SU-DHL-6 (cell line): ENCODE measurements at regions not wholly inside any gene's neighbourhood (a gene's known extent, or its start where the extent isn't known, plus 50 kb on each side); places are given as distances from the start of the nearest gene placed in this dataset.

ENCODE experiments used
- H2AFZ ChIP-seq: fragments of 200-600 bp; sonication (generic); 2 replicates; pipeline ENCODE4 v1.6.1; 2014; ENCODE audit warnings: low read depth, mild to moderate bottlenecking, moderate library complexity, mixed read lengths, antibody characterized with exemption, low read length; ENCODE audit not compliant: severe bottlenecking
- H3F3A ChIP-seq: fragments of 200-600 bp; shearing (Covaris generic); 2 replicates; pipeline ENCODE4 v1.6.0; 2016; ENCODE audit warnings: antibody characterized with exemption, mild to moderate bottlenecking; ENCODE audit not compliant: insufficient read depth
- H3K27ac ChIP-seq: fragments of 200-600 bp; sonication (generic); 2 replicates; pipeline ENCODE4 v1.5.1; 2016; ENCODE audit warnings: low read depth, mild to moderate bottlenecking, low read length, moderate library complexity, mixed read lengths
- H3K27me3 ChIP-seq: fragments of 200-600 bp; sonication (generic), shearing (Covaris generic); 2 replicates; pipeline ENCODE4 v1.6.0; 2014; ENCODE audit warnings: mild to moderate bottlenecking, low read length
- H3K36me3 ChIP-seq: fragments of 200-600 bp; sonication (generic); 2 replicates; pipeline ENCODE4 v1.6.1; 2014; ENCODE audit warnings: mild to moderate bottlenecking, low read length, mixed read lengths
- H3K4me2 ChIP-seq: fragments of 300-600, 200-600 bp; shearing (Covaris generic), sonication (generic); 2 replicates; pipeline ENCODE4 v1.6.0; 2014; ENCODE audit warnings: low read length, low read depth, mild to moderate bottlenecking; ENCODE audit not compliant: poor library complexity, severe bottlenecking
- H3K4me3 ChIP-seq: fragments of 200-600 bp; sonication (generic); 2 replicates; pipeline ENCODE4 v1.5.1; 2014; ENCODE audit warnings: antibody characterized with exemption, low read length, mild to moderate bottlenecking, mixed read lengths; ENCODE audit not compliant: insufficient read depth, poor library complexity, severe bottlenecking
- H3K79me2 ChIP-seq: fragments of 200-600 bp; sonication (generic); 2 replicates; pipeline ENCODE4 v1.6.1; 2014; ENCODE audit warnings: mild to moderate bottlenecking, low read length, moderate library complexity; ENCODE audit not compliant: insufficient read depth
- H3K9ac ChIP-seq: fragments of 200-600 bp; sonication (generic); 2 replicates; pipeline ENCODE4 v1.7.0; 2014; ENCODE audit warnings: mild to moderate bottlenecking, low read length
- H3K9me2 ChIP-seq: fragments of 200-600 bp; sonication (generic); replicated peaks from 2 replicates; pipeline ENCODE4 v1.6.1; 2014; ENCODE audit warnings: low read length; ENCODE audit not compliant: insufficient read depth
- H3K9me3 ChIP-seq: fragments of 200-600 bp; sonication (generic); 2 replicates; pipeline ENCODE4 v1.6.1; 2014; ENCODE audit warnings: low read length, mixed read lengths; ENCODE audit not compliant: insufficient read depth
- H4K20me1 ChIP-seq: fragments of 200-600 bp; sonication (generic); 2 replicates; pipeline ENCODE4 v1.6.1; 2014; ENCODE audit warnings: low read depth, mild to moderate bottlenecking, antibody characterized with exemption, low read length, moderate library complexity, mixed read lengths
- CTCF ChIP-seq: fragments of 200-600 bp; sonication (generic); IDR thresholded peaks from one replicate; pipeline ENCODE4 v1.5.1; 2017; ENCODE audit warnings: antibody characterized with exemption, mild to moderate bottlenecking, low read length, moderate library complexity; ENCODE audit not compliant: insufficient read depth, poor library complexity, severe bottlenecking
- EZH2phosphoT487 ChIP-seq: fragments of 200-600 bp; sonication (generic), shearing (Covaris generic); conservative IDR thresholded peaks from 2 replicates; pipeline ENCODE4 v1.6.1; 2018; ENCODE audit warnings: mild to moderate bottlenecking, antibody characterized with exemption, low read length, moderate library complexity, mixed read lengths

GRCh38 chr1:29428280-29428615, 191.9 kb downstream of the PTPRU start:
- no peak overlapping the region for H3K4me2 ChIP-seq
- no peak overlapping the region for H3K4me3 ChIP-seq
- H3F3A ChIP-seq: no peaks in the 10 kb centered on the region
- H3K9me2 ChIP-seq: no peaks in the 10 kb centered on the region
- no peak overlapping the region for H3K9ac ChIP-seq
- TF ChIP-seq CTCF: no peak
- TF ChIP-seq EZH2phosphoT487: no peak
- no peaks in the 10 kb centered on the region for H4K20me1 ChIP-seq
- no peak overlapping the region for H3K27ac ChIP-seq
- no peaks in the 10 kb centered on the region for H3K9me3 ChIP-seq
- H3K27me3 ChIP-seq: no peaks in the 10 kb centered on the region
- H3K36me3 ChIP-seq: no peaks in the 10 kb centered on the region
- no peaks in the 10 kb centered on the region for H3K79me2 ChIP-seq
- no peak overlapping the region for H2AFZ ChIP-seq

- Histone ChIP-seq H3K9me3 (no peaks in the 10 kb centered on the region), H3K36me3 (no peaks in the 10 kb centered on the region), H4K20me1 (no peaks in the 10 kb centered on the region), H3K79me2 (no peaks in the 10 kb centered on the region), H3K27ac (no peak overlapping the region), H3K27me3 (no peaks in the 10 kb centered on the region), H3K9ac (no peak overlapping the region), H3K4me2 (no peak overlapping the region), H3F3A (no peaks in the 10 kb centered on the region), H3K4me3 (no peak overlapping the region), H3K9me2 (no peaks in the 10 kb centered on the region), H2AFZ (no peak overlapping the region)
- TF ChIP-seq EZH2phosphoT487 (no peak), CTCF (no peak)
These were observed 191.4 kb downstream of the PTPRU start for GRCh38 chr1:29427614-29428279.

GRCh38 chr1:29426701-29427279, 190.5 kb downstream of the PTPRU start:
- Histone ChIP-seq H3K9ac (no peak overlapping the region), H3K27me3 (no peaks in the 10 kb centered on the region), H3K4me2 (no peak overlapping the region), H3K9me3 (no peaks in the 10 kb centered on the region), H3K27ac (no peak overlapping the region), H3K36me3 (no peaks in the 10 kb centered on the region), H3F3A (no peaks in the 10 kb centered on the region), H2AFZ (no peak overlapping the region), H3K9me2 (no peaks in the 10 kb centered on the region), H3K79me2 (no peaks in the 10 kb centered on the region), H4K20me1 (no peaks in the 10 kb centered on the region), H3K4me3 (no peak overlapping the region)
- TF ChIP-seq CTCF: no peak
- no peak for TF ChIP-seq EZH2phosphoT487
